IMR-90 (cell line): ENCODE measurements at regions not wholly inside any gene's neighbourhood (a gene's known extent, or its start where the extent isn't known, plus 50 kb on each side); places are given as distances from the start of the nearest gene placed in this dataset.

Source experiments
- ATAC-seq: fragments of 200-7000 bp; cut with Tn5 transposase; 2 replicates; pipeline ENCODE4 v1.9.1; 2020; ENCODE audit warnings: low read depth, mild to moderate bottlenecking, moderate library complexity
- BruUV-seq: library from RNA; stranded (reverse); fragments of 400-500 nt; replicated peaks from 2 replicates; lab custom pipeline; 2021; lab: Mats Ljungman, UMichigan
- CTCF ChIA-PET: fragments of 300-600 bp; formaldehyde crosslinking; extraction: SDS; loops from one replicate; lab custom pipeline; 2021; ENCODE audit warnings: antibody characterized with exemption; lab: Yijun Ruan, JAX
- POLR2A ChIA-PET: fragments of 300-600 bp; sonication (Branson Sonifier 250); formaldehyde crosslinking; loops from one replicate; lab custom pipeline; 2022; ENCODE audit warnings: antibody characterized with exemption; ENCODE audit not compliant: unreplicated experiment; lab: Charles Lee
- DNase-seq: peaks from one replicate; pipeline ENCODE4 v3.0.0; 2013
- H2AFZ ChIP-seq: replicated peaks from 2 replicates; pipeline ENCODE3; 2013; ENCODE audit warnings: low read length, mild to moderate bottlenecking; ENCODE audit not compliant: poor library complexity
- H2AK5ac ChIP-seq: 2 replicates; pipeline ENCODE4 v1.6.1; 2013; ENCODE audit warnings: low read depth, low read length, inconsistent platforms
- H2AK9ac ChIP-seq: replicated peaks from 2 replicates; pipeline ENCODE3; 2013; ENCODE audit warnings: mild to moderate bottlenecking, low read depth, low read length, moderate library complexity; ENCODE audit not compliant: poor library complexity
- H2BK120ac ChIP-seq: 2 replicates; pipeline ENCODE4 v1.6.1; 2013; ENCODE audit warnings: low read depth, low read length, inconsistent platforms
- H2BK15ac ChIP-seq: 3 replicates; pipeline ENCODE4 v1.6.1; 2013; ENCODE audit warnings: low read depth, low read length, inconsistent platforms
- H2BK20ac ChIP-seq: 2 replicates; pipeline ENCODE4 v1.6.1; 2013; ENCODE audit warnings: low read depth, mild to moderate bottlenecking, inconsistent platforms, low read length, moderate library complexity
- H2BK5ac ChIP-seq: 2 replicates; pipeline ENCODE4 v1.6.1; 2013; ENCODE audit warnings: mild to moderate bottlenecking, low read depth, low read length, inconsistent platforms; ENCODE audit not compliant: poor library complexity, severe bottlenecking
- H3K14ac ChIP-seq: replicated peaks from 2 replicates; pipeline ENCODE4 v1.6.1; 2013; ENCODE audit warnings: low read depth, low read length, inconsistent platforms
- H3K18ac ChIP-seq: 2 replicates; pipeline ENCODE4 v1.6.1; 2013; ENCODE audit warnings: low read depth, low read length, control low read depth
- H3K23ac ChIP-seq: 2 replicates; pipeline ENCODE4 v1.6.1; 2013; ENCODE audit warnings: low read depth, low read length, inconsistent platforms
- H3K27ac ChIP-seq: 2 replicates; pipeline ENCODE4 v1.5.1; 2013; ENCODE audit warnings: mild to moderate bottlenecking, control low read depth, low read length; ENCODE audit not compliant: insufficient read depth
- H3K27me3 ChIP-seq: 2 replicates; pipeline ENCODE4 v1.6.1; 2013; ENCODE audit warnings: low read length; ENCODE audit not compliant: control insufficient read depth, insufficient read depth
- H3K36me3 ChIP-seq: 2 replicates; pipeline ENCODE4 v1.6.1; 2013; ENCODE audit warnings: low read length, mixed read lengths; ENCODE audit not compliant: control insufficient read depth, insufficient read depth
- H3K4ac ChIP-seq: 2 replicates; pipeline ENCODE4 v1.6.1; 2013; ENCODE audit warnings: low read depth, low read length, inconsistent platforms
- H3K4me1 ChIP-seq: 2 replicates; pipeline ENCODE4 v1.6.1; 2013; ENCODE audit warnings: low read length, mixed read lengths; ENCODE audit not compliant: control insufficient read depth, insufficient read depth
- H3K4me2 ChIP-seq: 2 replicates; pipeline ENCODE4 v1.6.1; 2013; ENCODE audit warnings: low read depth, mild to moderate bottlenecking, control low read depth, low read length, moderate library complexity
- H3K4me3 ChIP-seq: 2 replicates; pipeline ENCODE4 v1.5.1; 2013; ENCODE audit warnings: low read depth, mild to moderate bottlenecking, control low read depth, low read length, moderate library complexity; ENCODE audit not compliant: insufficient read depth
- H3K56ac ChIP-seq: 2 replicates; pipeline ENCODE4 v1.6.1; 2013; ENCODE audit warnings: low read length, inconsistent platforms; ENCODE audit not compliant: insufficient read depth; ENCODE audit errors: extremely low read depth
- H3K79me1 ChIP-seq, 2 experiments: 2 replicates each; pipeline ENCODE4 v1.6.1; 2013; ENCODE audit warnings: low read length in 2 of 2, inconsistent platforms in 1 of 2, low read depth in 1 of 2
- H3K9ac ChIP-seq: 2 replicates; pipeline ENCODE4 v1.6.1; 2013; ENCODE audit warnings: low read depth, low read length, control low read depth
- H3K9me1 ChIP-seq: 2 replicates; pipeline ENCODE4 v1.6.1; 2013; ENCODE audit warnings: low read length, inconsistent platforms; ENCODE audit not compliant: insufficient read depth
- H3K9me3 ChIP-seq: 2 replicates; pipeline ENCODE4 v1.6.1; 2013; ENCODE audit warnings: low read length; ENCODE audit not compliant: control insufficient read depth, insufficient read depth
- H4K20me1 ChIP-seq: 2 replicates; pipeline ENCODE4 v1.6.1; 2013; ENCODE audit warnings: low read length, inconsistent platforms; ENCODE audit not compliant: insufficient read depth
- H4K5ac ChIP-seq: 2 replicates; pipeline ENCODE4 v1.6.1; 2013; ENCODE audit warnings: mild to moderate bottlenecking, low read depth, low read length, control low read depth
- H4K8ac ChIP-seq, 2 experiments: 2 replicates each; pipeline ENCODE4 v1.6.1; 2013; ENCODE audit warnings: low read depth in 2 of 2, low read length in 2 of 2, control low read depth in 1 of 2, inconsistent platforms in 1 of 2
- H4K91ac ChIP-seq: 2 replicates; pipeline ENCODE4 v1.6.1; 2013; ENCODE audit warnings: low read depth, low read length, inconsistent platforms; ENCODE audit not compliant: insufficient read depth
- CEBPB ChIP-seq: IDR thresholded peaks from 2 replicates; pipeline ENCODE4 v1.6.1; 2012; ENCODE audit warnings: low read depth, low read length, improper control_type of control experiment
- ELK1 ChIP-seq: fragments of 150-350 bp; IDR thresholded peaks from 2 replicates; pipeline ENCODE4 v1.6.1; 2016; ENCODE audit warnings: low read depth, mild to moderate bottlenecking, low read length, moderate library complexity, borderline replicate concordance
- FOS ChIP-seq: fragments of 150-350 bp; IDR thresholded peaks from 2 replicates; pipeline ENCODE4 v1.6.1; 2016; ENCODE audit warnings: low read depth, low read length
- MXI1 ChIP-seq: IDR thresholded peaks from 2 replicates; pipeline ENCODE4 v1.6.1; 2012; ENCODE audit warnings: low read depth, mild to moderate bottlenecking, low read length, moderate library complexity, borderline replicate concordance
- POLR2A ChIP-seq: IDR thresholded peaks from 2 replicates; pipeline ENCODE4 v1.6.1; 2012; ENCODE audit warnings: mild to moderate bottlenecking, low read depth, low read length
- USF2 ChIP-seq: fragments of 150-350 bp; IDR thresholded peaks from 2 replicates; pipeline ENCODE4 v1.6.1; 2017; ENCODE audit warnings: mild to moderate bottlenecking, antibody characterized with exemption, low read length, low read depth
- WGBS, 2 experiments: methylation state at CpG; one replicate each; pipeline versions ENCODE4 v1.1.5 to v1.1.7; 2013; ENCODE audit warnings: missing lambda C conversion rate in 2 of 2; ENCODE audit not compliant: insufficient read length in 1 of 2; ENCODE audit errors: extremely low coverage in 2 of 2; 5-methylcytosine and 5-hydroxymethylcytosine counted together
- dilution Hi-C: fragments of 300-500 bp; cut with HindIII; formaldehyde crosslinking; loops from one replicate; pipeline ENCODE4 v1.14.3; 2018; ENCODE audit warnings: low sequenced_read_pairs; ENCODE audit not compliant: unreplicated experiment
- in situ Hi-C: fragments of 300-500 bp; cut with MboI; formaldehyde crosslinking; loops from 3 replicates; pipeline ENCODE4 v1.14.3; 2019; ENCODE audit warnings: low sequenced_read_pairs, inconsistent platforms, mixed read lengths
- intact Hi-C: fragments of 100-400 bp; cut with micrococcal nuclease; formaldehyde crosslinking; loops from 2 replicates; pipeline ENCODE4 v1.10.0; 2022

GRCh38 chr3:144877356-144877755, 905.7 kb downstream of the DIPK2A start:
- WGBS, 2 experiments, result 40% methylated on average over 1 of the region's 9 CpGs; no CpG with 5 or more reads in 1 of the 2 experiments
- no peak for ATAC-seq
- intact Hi-C loops, result no loop called here

More at GRCh38 chr3:144877356-144877755, 905.7 kb downstream of the DIPK2A start:
- H2BK5ac ChIP-seq, result no peak overlapping the region
- H4K8ac ChIP-seq, result no peak overlapping the region
- H3K4me1 ChIP-seq, result no peaks in the 10 kb centered on the region
- no peak overlapping the region for H2BK20ac ChIP-seq
- H3K18ac ChIP-seq, result no peak overlapping the region
- H3K4ac ChIP-seq, result no peak overlapping the region
- no peak overlapping the region for H3K4me3 ChIP-seq
- no peaks in the 10 kb centered on the region for H3K9me1 ChIP-seq
- H2AK5ac ChIP-seq, result no peak overlapping the region
- BruUV-seq, result no TSS peak
- no peak overlapping the region for H4K5ac ChIP-seq
- CTCF ChIA-PET, result no interaction called here
- TF ChIP-seq FOS, result no peak
- TF ChIP-seq ELK1, result no peak
- TF ChIP-seq CEBPB, result no peak
- no peak for TF ChIP-seq POLR2A
- no peak for TF ChIP-seq MXI1
- no peak for TF ChIP-seq USF2
- in situ Hi-C loops (no loop called here), dilution Hi-C loops (no loop called here)
- no peak overlapping the region for H3K56ac ChIP-seq
- DNase-seq, result no peak
- H3K27me3 ChIP-seq, result no peaks in the 10 kb centered on the region
- no peak overlapping the region for H2BK120ac ChIP-seq
- H3K9ac ChIP-seq, result no peak overlapping the region
- no peak overlapping the region for H3K4me2 ChIP-seq
- H2BK15ac ChIP-seq, result no peak overlapping the region
- no peaks in the 10 kb centered on the region for H3K36me3 ChIP-seq
- H3K79me1 ChIP-seq, result no peaks in the 10 kb centered on the region
- POLR2A ChIA-PET, result no interaction called here
- no peaks in the 10 kb centered on the region for H4K20me1 ChIP-seq
- H2AFZ ChIP-seq, result no peak overlapping the region
- no peak overlapping the region for H3K14ac ChIP-seq
- H3K23ac ChIP-seq, result no peak overlapping the region
- H3K9me3 ChIP-seq, result no peaks in the 10 kb centered on the region; the same call in 1 of the 2 replicates
- no peak overlapping the region for H2AK9ac ChIP-seq
- H3K27ac ChIP-seq, result no peak overlapping the region
- H4K91ac ChIP-seq, result no peak overlapping the region
